ENCODE measurements at regions not wholly inside any gene's neighbourhood (a gene's known extent, or its start where the extent isn't known, plus 50 kb on each side); places are given as distances from the start of the nearest gene placed in this dataset.

GRCh38 chr3:34298653-34299052, 500.2 kb downstream of the PDCD6IP start:
- TF ChIP-seq CTCF (optimal IDR thresholded peaks at IDR 0.05 in 1 of 3, IDR thresholded peaks at IDR 0.05 in 1 of 3, conservative IDR thresholded peaks at IDR 0.05 in 1 of 3; ENCODE audit: extremely low read depth in 1 of 3, insufficient read depth in 2 of 3, low read length in 3 of 3) (no peak), EZH2 (IDR thresholded peaks at IDR 0.05; ENCODE audit: low read length) (no peak)

Data from keratinocyte (primary cell).